ENCODE measurements at regions not wholly inside any gene's neighbourhood (a gene's known extent, or its start where the extent isn't known, plus 50 kb on each side); places are given as distances from the start of the nearest gene placed in this dataset.
"Not testable (repeated sequence)": the region's sequence is repeated elsewhere in the genome, so short reads cannot be mapped to it uniquely, and the experiment has no call there.

DNA sequence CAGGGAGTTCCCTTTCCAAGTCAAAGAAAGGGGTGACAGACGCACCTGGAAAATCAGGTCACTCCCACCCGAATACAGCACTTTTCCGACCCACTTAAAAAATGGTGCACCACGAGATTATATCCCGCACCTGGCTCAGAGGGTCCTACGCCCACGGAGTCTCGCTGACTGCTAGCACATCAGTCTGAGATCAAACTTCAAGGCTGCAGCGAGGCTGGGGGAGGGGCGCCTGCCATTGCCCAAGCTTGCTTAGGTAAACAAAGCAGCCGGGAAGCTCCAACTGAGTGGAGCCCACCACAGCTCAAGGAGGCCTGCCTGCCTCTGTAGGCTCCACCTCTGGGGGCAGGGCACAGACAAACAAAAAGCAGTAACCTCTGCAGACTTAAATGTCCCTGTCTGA, 277.8 kb upstream of the ARHGAP42 start:
- not testable (repeated sequence) for DNase-seq (ENCODE audit: low spot score)

DNA sequence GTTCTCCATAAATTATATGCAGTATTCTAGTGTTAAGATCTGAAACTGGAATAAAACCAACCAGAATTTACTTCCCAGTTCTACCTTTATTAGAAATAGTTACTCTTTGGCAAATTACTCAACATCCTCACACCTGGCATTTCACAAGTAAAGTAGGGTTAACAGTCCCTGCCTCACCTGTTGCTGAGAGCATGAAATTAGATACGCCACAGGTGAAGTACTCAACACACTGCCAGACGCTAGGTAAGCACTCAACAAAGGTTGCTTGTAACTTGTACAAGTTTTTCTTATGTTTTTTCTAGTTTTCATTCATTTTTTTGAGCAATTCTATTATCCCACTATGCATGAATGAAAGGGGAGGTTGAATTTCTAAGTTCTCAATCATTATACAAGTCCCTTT, 267.6 kb upstream of the ARHGAP42 start:
- DNase-seq (ENCODE audit: low spot score) = no peak

DNA sequence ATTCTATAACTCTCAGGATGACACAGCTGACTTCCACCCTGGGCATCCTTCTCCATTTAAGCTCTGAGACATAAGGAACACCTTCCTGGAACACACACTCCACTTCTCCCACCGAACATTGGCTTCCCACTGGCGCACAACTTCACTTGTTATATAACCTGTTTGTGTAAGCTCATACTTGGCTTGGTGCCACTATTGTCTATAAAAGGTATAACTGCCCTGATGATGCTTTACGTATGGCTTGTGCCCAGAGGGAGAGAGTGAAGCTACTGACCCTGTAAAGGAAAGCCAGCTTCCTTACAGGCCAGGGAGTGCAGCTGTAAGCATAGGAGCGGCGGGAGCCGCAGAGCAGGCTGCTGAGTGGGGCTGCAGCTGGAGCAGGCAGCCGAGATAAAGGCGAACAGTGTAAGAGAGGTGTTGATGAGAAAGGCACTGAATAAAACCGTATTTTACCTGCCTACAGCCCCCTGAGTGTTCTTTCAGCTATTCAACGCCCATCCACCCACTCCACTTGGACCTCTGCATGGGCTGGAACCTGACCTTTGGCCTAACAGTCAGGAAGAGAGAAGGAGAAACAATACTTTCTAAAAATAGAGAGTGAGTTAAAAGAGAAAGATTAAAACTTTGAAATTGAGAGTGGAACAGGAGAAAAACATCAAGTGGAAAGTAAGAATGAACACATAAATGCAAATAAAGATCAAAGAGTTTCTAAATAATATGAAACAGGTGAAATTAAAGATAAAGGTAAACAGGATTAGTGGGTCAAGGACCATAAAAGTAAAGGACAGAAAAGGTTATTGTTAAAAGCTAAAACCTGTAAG, 252.1 kb upstream of the ARHGAP42 start:
- DNase-seq (ENCODE audit: low spot score) = no peak

DNA sequence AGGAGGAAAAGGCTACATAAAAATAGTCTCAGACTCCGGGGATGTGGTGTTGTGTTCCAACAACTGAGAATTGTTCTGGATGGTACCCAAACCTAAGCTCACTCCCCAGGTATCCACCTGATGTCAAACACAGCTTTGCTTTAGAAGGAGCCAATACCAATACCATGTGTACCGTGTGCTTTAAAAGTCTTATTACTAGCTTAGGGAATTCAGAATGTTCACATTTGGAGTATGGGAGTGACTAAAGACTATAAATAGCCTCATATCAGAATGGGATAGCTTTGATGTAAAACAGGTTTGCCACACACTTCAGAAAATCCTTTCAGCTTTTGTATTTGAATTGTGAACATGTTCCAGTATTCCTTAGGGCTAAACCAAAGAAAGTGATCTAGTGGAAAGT, 248.7 kb upstream of the ARHGAP42 start:
- no peak for DNase-seq (ENCODE audit: low spot score)

DNA sequence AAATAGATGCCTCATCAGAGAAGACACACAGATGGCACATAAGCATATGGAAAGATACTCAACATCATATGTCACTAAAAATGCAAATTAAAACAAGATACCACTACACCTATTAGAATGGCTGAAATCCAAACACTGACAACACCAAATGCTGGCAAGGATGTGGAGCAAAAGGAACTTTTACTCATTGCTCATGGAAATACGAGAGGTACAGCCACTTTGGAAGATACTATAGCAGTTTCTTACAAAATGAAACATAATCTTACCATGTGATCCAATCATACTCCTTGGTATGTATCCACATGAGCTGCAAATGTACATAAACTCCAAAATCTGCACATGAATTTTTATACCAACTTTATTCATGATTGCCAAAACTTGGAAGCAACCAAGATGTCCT, 246.0 kb upstream of the ARHGAP42 start:
- no peak for DNase-seq (ENCODE audit: low spot score)

DNA sequence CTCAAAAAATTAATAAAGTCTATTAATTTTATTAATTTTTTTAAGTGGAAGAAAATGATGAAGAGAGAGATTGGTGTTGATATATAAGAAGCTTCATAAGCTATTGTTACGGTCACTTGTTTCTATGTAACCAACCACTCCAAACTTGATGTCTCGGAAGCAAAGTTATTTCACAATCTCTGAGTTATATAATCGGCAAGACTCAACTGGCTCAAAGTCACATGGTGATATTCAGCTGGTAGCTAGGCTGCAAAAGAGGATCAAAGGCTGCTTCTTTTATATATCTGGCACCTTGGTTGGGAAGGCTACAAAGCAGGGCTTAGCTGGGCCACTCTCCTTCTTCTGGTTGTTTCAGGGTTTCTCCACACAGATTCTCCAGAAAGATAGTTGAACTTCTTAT, 245.1 kb upstream of the ARHGAP42 start:
- no peak for DNase-seq (ENCODE audit: low spot score)

- DNase-seq (ENCODE audit: low spot score) = no peak
Observed at GRCh38 chr11:100445231-100445735, 241.8 kb upstream of the ARHGAP42 start.

GRCh38 chr11:100451801-100452460, 235.2 kb upstream of the ARHGAP42 start:
- DNase-seq (ENCODE audit: low spot score) = not testable (repeated sequence)

DNA sequence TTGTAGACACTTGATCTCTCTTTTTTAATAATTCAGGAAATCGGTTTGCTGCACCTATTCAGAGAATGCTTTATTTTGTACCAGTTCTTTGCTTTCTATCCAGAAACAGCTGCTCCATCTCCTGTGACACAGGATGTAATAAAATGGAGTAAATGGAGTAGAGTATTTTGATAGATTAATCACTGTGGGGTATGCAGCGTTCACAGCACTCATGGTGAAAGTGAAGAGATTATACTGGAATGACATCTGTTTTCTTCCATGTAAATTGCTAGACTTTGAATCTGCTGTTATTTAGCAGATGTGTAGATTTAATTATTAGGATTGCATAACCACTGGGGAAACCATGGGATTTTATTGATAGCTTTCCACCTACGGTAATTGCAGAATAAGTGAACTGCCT, 227.3 kb upstream of the ARHGAP42 start:
- DNase-seq (ENCODE audit: low spot score) = no peak

DNA sequence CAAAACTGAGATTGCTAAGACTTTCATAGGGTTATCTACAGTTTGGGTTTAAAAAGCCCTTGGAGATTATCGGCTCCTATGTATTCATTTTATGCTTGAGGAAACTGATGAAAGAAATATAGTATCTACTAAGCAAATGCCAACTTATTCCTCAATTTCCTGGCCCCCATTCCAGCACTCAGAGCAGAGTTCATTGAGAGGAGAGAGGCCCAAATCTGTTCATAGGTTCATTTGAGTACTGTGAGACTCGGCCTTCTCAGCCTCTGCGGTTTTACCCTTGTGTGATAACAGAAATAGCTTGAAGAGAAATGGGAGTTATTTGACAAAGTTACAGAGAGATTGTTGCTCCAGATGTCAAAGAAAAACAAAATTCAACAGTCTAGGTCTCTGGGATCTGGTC, 226.7 kb upstream of the ARHGAP42 start:
- DNase-seq (ENCODE audit: low spot score) = no peak

GRCh38 chr11:100467821-100468508, 219.1 kb upstream of the ARHGAP42 start:
- DNase-seq (ENCODE audit: low spot score) = no peak

DNA sequence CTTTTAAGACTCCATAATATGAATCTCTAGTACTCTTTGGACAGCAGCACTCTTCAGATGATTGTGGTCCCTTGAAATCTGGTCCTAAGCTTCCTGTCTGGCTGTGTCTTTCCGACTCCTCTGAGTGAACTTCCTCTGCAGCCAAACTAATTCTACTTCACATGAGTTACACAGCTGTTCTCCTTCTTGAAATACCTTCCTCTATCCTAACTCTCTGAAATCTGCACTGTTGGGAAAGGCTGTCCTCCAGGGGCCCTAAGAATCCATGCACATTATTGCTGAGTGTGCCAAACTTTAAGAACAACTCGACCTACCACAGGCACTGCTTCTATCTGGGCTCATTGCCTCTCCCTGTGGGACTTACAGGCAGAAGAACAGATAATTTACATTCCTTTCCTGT, 217.3 kb upstream of the ARHGAP42 start:
- no peak for DNase-seq (ENCODE audit: low spot score)

DNA sequence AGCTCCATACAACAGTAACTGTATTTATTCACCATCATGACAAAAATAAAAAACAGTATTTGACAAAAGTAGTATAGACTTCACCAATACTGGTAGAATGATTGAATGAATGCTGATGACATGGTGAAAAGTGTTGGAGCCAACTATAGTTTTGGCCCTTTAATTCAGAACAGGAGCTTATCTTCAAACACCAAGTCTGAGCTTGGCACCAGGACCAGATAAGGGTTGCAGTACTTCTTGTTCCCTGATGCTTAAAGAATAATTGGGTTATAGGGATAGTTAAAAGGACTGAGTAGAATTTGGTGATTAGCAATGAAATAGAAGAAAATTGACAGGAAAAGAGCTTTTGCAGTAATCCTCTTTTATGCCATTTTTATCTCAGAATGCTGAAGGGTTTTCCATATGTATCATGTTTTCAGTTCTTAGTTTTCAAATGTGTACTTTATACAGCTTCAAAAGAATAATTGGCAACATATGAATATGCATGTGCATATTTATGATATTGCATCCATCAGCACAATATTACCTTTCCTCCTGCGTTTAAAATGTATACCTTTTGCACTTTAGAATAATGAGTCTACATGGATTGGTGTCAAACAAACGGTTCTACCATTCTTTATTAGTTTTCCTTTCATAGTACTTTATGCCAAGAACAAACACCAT, 214.2 kb upstream of the ARHGAP42 start:
- no peak for DNase-seq (ENCODE audit: low spot score)

DNA sequence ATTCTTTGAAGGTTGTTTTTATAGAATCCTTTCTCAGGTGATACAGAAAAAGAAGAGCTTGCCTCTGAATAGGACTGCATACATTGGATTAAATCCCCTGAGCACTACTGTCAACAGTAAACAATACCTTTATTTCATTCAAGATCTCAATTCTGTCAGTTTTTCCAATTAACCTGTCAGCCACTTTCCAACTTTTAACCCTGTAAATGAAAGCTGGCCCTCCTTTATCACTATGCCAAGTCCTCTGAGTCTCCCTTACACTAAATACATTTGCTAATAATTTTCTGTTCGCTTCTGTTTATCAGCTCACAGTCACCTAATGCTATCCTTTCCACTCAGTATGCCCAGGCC, 213.7 kb upstream of the ARHGAP42 start:
- DNase-seq (ENCODE audit: low spot score) = no peak

GRCh38 chr11:100484948-100485347, 202.1 kb upstream of the ARHGAP42 start:
- DNase-seq (ENCODE audit: low spot score) = no peak

DNA sequence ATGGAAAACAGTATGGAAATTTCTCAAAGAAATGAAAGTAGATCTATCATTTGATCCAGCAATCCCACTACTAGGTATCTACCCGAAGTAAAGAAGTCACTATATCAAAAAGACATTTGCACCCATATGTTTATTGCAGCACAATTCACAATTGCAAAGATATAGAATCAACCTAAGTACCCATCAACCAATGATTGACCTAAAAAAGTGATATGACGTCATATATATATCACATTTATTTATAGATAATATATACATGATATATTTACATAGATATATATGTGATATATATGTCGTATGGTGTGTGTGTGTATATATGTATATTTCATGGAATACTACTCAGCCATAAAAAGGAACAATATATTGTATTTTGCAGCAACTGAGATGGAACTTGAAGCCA, 188.3 kb upstream of the ARHGAP42 start:
- no peak for DNase-seq (ENCODE audit: low spot score)

GRCh38 chr11:100501450-100501849, 185.6 kb upstream of the ARHGAP42 start:
- DNase-seq (ENCODE audit: low spot score) = no peak

- no peak for DNase-seq (ENCODE audit: low spot score)
Observed at GRCh38 chr11:100512475-100512874, 174.6 kb upstream of the ARHGAP42 start.

GRCh38 chr11:100515087-100515486, 172.0 kb upstream of the ARHGAP42 start:
- no peak for DNase-seq (ENCODE audit: low spot score)

- no peak for DNase-seq (ENCODE audit: low spot score)
Observed at GRCh38 chr11:100525197-100525596, 161.9 kb upstream of the ARHGAP42 start.

- no peak for DNase-seq (ENCODE audit: low spot score)
Observed at GRCh38 chr11:100525635-100526034, 161.5 kb upstream of the ARHGAP42 start.

DNA sequence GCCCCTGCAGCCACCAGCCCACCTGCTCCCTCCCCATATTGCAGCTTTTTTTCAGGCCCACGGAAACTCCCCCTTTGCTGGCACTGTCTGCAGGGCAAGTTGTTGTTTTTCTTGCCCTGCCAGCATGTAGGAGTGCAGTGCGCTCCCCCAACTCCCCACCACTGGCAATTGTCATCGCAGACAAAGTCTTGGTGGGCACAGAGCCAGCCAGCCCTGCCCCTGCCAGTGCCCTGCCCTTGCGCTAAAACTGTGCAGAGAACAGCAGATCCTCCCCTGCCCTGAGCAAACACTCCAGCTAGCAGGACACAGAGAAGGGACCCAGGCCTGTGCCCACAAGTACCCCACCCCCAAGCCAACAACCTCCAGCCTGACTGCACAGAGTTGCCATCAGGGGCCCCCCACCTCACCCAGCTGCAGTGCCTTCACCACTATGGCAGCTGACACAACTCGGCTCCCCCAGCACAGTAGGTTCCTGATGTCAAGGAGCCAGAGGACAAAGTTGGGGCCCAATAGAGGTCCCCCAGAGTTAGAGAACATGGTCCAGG, 158.1 kb upstream of the ARHGAP42 start:
- DNase-seq (ENCODE audit: low spot score) = no peak

Measured in SK-N-DZ (cell line).